A673 (cell line): ENCODE measurements at regions not wholly inside any gene's neighbourhood (a gene's known extent, or its start where the extent isn't known, plus 50 kb on each side); places are given as distances from the start of the nearest gene placed in this dataset.

Source experiments
- EZH2 ChIP-seq: fragments of 200-600 bp; sonication (generic); IDR thresholded peaks from 2 replicates; pipeline ENCODE4 v1.6.1; 2017; ENCODE audit warnings: borderline replicate concordance, low read depth, mild to moderate bottlenecking, mixed read lengths, antibody characterized with exemption, low read length; ENCODE audit not compliant: poor library complexity, severe bottlenecking
- TF ChIP-seq, protein P1 (sequence below): fragments of 300-800, 200-600 bp; sonication (generic); conservative IDR thresholded peaks from 2 replicates; pipeline ENCODE4 v1.5.1; 2017; ENCODE audit warnings: low read depth, mild to moderate bottlenecking, antibody characterized with exemption, low read length, moderate library complexity, mixed read lengths

DNA sequence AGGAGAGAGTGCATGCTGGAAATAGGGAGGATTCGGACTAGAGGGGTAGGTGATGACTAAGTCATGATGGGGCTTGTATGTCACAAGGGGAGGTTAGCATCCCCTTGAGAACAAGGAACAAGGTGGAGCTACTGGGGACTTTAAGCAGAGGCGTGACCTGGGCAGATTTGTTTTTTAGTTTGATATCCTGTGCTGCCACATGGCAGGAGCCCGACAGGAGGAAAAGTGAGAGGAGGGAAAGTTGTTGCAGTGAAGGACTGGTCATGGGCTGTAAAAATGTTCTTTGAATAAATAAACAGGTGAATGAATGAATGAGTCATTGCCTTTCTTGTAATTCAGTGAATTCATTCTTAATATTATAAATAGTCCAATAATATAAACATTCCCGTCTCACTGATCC is 365.1 kb upstream of the CDH5 start:
- TF ChIP-seq, protein P1, sequence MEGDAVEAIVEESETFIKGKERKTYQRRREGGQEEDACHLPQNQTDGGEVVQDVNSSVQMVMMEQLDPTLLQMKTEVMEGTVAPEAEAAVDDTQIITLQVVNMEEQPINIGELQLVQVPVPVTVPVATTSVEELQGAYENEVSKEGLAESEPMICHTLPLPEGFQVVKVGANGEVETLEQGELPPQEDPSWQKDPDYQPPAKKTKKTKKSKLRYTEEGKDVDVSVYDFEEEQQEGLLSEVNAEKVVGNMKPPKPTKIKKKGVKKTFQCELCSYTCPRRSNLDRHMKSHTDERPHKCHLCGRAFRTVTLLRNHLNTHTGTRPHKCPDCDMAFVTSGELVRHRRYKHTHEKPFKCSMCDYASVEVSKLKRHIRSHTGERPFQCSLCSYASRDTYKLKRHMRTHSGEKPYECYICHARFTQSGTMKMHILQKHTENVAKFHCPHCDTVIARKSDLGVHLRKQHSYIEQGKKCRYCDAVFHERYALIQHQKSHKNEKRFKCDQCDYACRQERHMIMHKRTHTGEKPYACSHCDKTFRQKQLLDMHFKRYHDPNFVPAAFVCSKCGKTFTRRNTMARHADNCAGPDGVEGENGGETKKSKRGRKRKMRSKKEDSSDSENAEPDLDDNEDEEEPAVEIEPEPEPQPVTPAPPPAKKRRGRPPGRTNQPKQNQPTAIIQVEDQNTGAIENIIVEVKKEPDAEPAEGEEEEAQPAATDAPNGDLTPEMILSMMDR = no peak
- no peak for TF ChIP-seq EZH2
